Colonic mucosa (tissue), 4 donors: ENCODE measurements at regions not wholly inside any gene's neighbourhood (a gene's known extent, or its start where the extent isn't known, plus 50 kb on each side); places are given as distances from the start of the nearest gene placed in this dataset.

ENCODE experiments used
- DNase-seq: peaks from one replicate; pipeline ENCODE4 v3.0.0-alpha.2; 2020
- H3K27ac ChIP-seq: fragments of 200-600 bp; one replicate; pipeline ENCODE4 v1.8.0; 2021
- H3K27me3 ChIP-seq: fragments of 200-600 bp; one replicate; pipeline ENCODE4 v1.8.0; 2021
- H3K36me3 ChIP-seq: fragments of 200-600 bp; one replicate; pipeline ENCODE4 v1.8.0; 2021
- H3K4me1 ChIP-seq: fragments of 200-600 bp; one replicate; pipeline ENCODE4 v1.8.0; 2021; ENCODE audit warnings: mild to moderate bottlenecking
- H3K4me3 ChIP-seq: fragments of 200-600 bp; one replicate; pipeline ENCODE4 v1.8.0; 2021
- H3K9ac ChIP-seq, 2 donors: one replicate each; pipeline ENCODE4 v1.7.0; 2013; ENCODE audit warnings: control low read depth in 2 of 2, low read depth in 2 of 2, low read length in 2 of 2
- H3K9me3 ChIP-seq: fragments of 200-600 bp; one replicate; pipeline ENCODE4 v1.8.0; 2021
- CTCF ChIP-seq: fragments of 200-600 bp; IDR thresholded peaks from one replicate; pipeline ENCODE4 v1.8.0; 2022; ENCODE audit warnings: antibody characterized with exemption, mild to moderate bottlenecking
- intact Hi-C: fragments of 100-400 bp; cut with DNase I; formaldehyde crosslinking; loops from one replicate; pipeline ENCODE4 v1.14.1; 2022
- donor health status: healthy.
- donor health status: DM: no; HTN: no; CAD: no.
- donor health status: DM: no; HTN: no; CAD: no.

GRCh38 chr4:62366939-62367338 lies 1166.8 kb downstream of the ADGRL3 start:
- Histone ChIP-seq H3K27me3 (no peaks in the 10 kb centered on the region), H3K36me3 (no peaks in the 10 kb centered on the region), H3K9ac (no peak overlapping the region), H3K4me3 (no peak overlapping the region), H3K4me1 (no peaks in the 10 kb centered on the region), H3K27ac (no peak overlapping the region), H3K9me3 (no peaks in the 10 kb centered on the region)
- no peak for TF ChIP-seq CTCF
- intact Hi-C loops: no loop called here
- no peak for DNase-seq

- no peaks in the 10 kb centered on the region for H3K9me3 ChIP-seq
- no peaks in the 10 kb centered on the region for H3K4me1 ChIP-seq
- no peaks in the 10 kb centered on the region for H3K27me3 ChIP-seq
- H3K9ac ChIP-seq: no peak overlapping the region
- TF ChIP-seq CTCF: no peak
- no peak for DNase-seq
- H3K4me3 ChIP-seq: no peak overlapping the region
- intact Hi-C loops: no loop called here
- H3K27ac ChIP-seq: no peak overlapping the region
- H3K36me3 ChIP-seq: no peaks in the 10 kb centered on the region
Observed at GRCh38 chr4:62360156-62360545, 1160.0 kb downstream of the ADGRL3 start.

GRCh38 chr4:62359441-62360155 lies 1159.5 kb downstream of the ADGRL3 start:
- no peaks in the 10 kb centered on the region for H3K27me3 ChIP-seq
- H3K27ac ChIP-seq: no peak overlapping the region
- no peaks in the 10 kb centered on the region for H3K4me1 ChIP-seq
- TF ChIP-seq CTCF: no peak
- H3K9ac ChIP-seq: no peak overlapping the region
- intact Hi-C loops: no loop called here
- no peaks in the 10 kb centered on the region for H3K9me3 ChIP-seq
- H3K4me3 ChIP-seq: no peak overlapping the region
- DNase-seq: no peak
- H3K36me3 ChIP-seq: no peaks in the 10 kb centered on the region

- DNase-seq: no peak
- Histone ChIP-seq H3K27me3 (no peaks in the 10 kb centered on the region), H3K9ac (no peak overlapping the region), H3K4me3 (no peak overlapping the region), H3K9me3 (no peaks in the 10 kb centered on the region), H3K4me1 (no peaks in the 10 kb centered on the region), H3K36me3 (no peaks in the 10 kb centered on the region), H3K27ac (no peak overlapping the region)
- no peak for TF ChIP-seq CTCF
- intact Hi-C loops: no loop called here
Observed at GRCh38 chr4:62344915-62345314, 1144.8 kb downstream of the ADGRL3 start.

- H3K27me3 ChIP-seq: no peaks in the 10 kb centered on the region
- no peak for DNase-seq
- H3K36me3 ChIP-seq: no peaks in the 10 kb centered on the region
- no peaks in the 10 kb centered on the region for H3K4me1 ChIP-seq
- H3K9me3 ChIP-seq: no peaks in the 10 kb centered on the region
- TF ChIP-seq CTCF: no peak
- no peak overlapping the region for H3K27ac ChIP-seq
- no peak overlapping the region for H3K9ac ChIP-seq
- no peak overlapping the region for H3K4me3 ChIP-seq
- intact Hi-C loops: no loop called here
Observed at GRCh38 chr4:62344474-62344873, 1144.3 kb downstream of the ADGRL3 start.
